Sigmoid colon (tissue), 6 donors: ENCODE measurements at regions not wholly inside any gene's neighbourhood (a gene's known extent, or its start where the extent isn't known, plus 50 kb on each side); places are given as distances from the start of the nearest gene placed in this dataset.

Experiments
- DNase-seq: peaks from one replicate; pipeline ENCODE4 v3.0.0-alpha.2; 2019
- H3K27ac ChIP-seq, 4 donors: fragments of 200-600 bp; sonication (generic); one replicate each; pipeline ENCODE4 v1.5.1; 2016 to 2019; ENCODE audit warnings: mild to moderate bottlenecking in 1 of 4
- H3K27me3 ChIP-seq, 3 donors: fragments of 200-600 bp; sonication (generic); one replicate each; pipeline ENCODE4 v1.5.1; 2019; ENCODE audit warnings: mild to moderate bottlenecking in 1 of 3
- H3K36me3 ChIP-seq, 4 donors: fragments of 200-600 bp; sonication (generic); one replicate each; pipeline ENCODE4 v1.5.1; 2016 to 2019
- H3K4me1 ChIP-seq, 4 donors: fragments of 200-600 bp; sonication (generic); one replicate each; pipeline ENCODE4 v1.5.1; 2017 to 2019
- H3K4me3 ChIP-seq, 4 donors: fragments of 200-600 bp; sonication (generic); one replicate each; pipeline ENCODE4 v1.5.1; 2017 to 2019; ENCODE audit warnings: mild to moderate bottlenecking in 2 of 4, moderate library complexity in 1 of 4
- H3K9me3 ChIP-seq, 4 donors: fragments of 200-600 bp in 3 of 4; sonication (generic) in 3 of 4; one replicate each; pipeline versions ENCODE4 v1.5.1 to v1.6.1; 2013 to 2019
- CTCF ChIP-seq, 4 experiments: fragments of 450-650 bp in 3 of 4; fragments of 200-600 bp in 1 of 4; IDR thresholded peaks; one replicate each; pipeline ENCODE4 v1.5.1; 2016 to 2019; ENCODE audit warnings: antibody characterized with exemption in 4 of 4, mild to moderate bottlenecking in 3 of 4, moderate library complexity in 2 of 4
- EP300 ChIP-seq, 4 donors: sonication (generic); formaldehyde crosslinking; IDR thresholded peaks; one replicate each; pipeline ENCODE4 v1.6.1; 2017; ENCODE audit warnings: antibody characterized with exemption in 4 of 4
- POLR2A ChIP-seq, 2 donors: fragments of 450-650 bp; IDR thresholded peaks; one replicate each; pipeline ENCODE4 v1.6.1; 2016; ENCODE audit warnings: antibody characterized with exemption in 2 of 2, mild to moderate bottlenecking in 2 of 2, moderate library complexity in 2 of 2
- POLR2AphosphoS5 ChIP-seq, 4 donors: sonication (generic); formaldehyde crosslinking; IDR thresholded peaks; one replicate each; pipeline ENCODE4 v1.6.1; 2017; ENCODE audit warnings: antibody characterized with exemption in 4 of 4
- WGBS, 2 donors: extraction: QIAGEN DNeasy Blood & Tissue Kit; methylation state at CpG; one replicate each; pipeline ENCODE4 v1.1.7; 2013; 5-methylcytosine and 5-hydroxymethylcytosine counted together
- intact Hi-C: fragments of 100-400 bp; cut with DNase I; formaldehyde crosslinking; loops from one replicate; pipeline ENCODE4 v1.15.1; 2023
- donor health status: healthy with polysubstance abuse.
- donor health status: healthy.

- intact Hi-C loops, result loop anchor here (5.0 kb wide), 3 partner anchors 87 to 293 kb away; partner anchors contain the start of genes CLTA, GNE and MELK
- 12 to 18% methylated on average over 11 of the region's 11 CpGs for WGBS, 2 donors
- no peak for DNase-seq
Observed at GRCh38 chr9:36485647-36486328, 85.7 kb upstream of the RNF38 start.

GRCh38 chr9:36484124-36484523, 84.1 kb upstream of the RNF38 start:
- Histone ChIP-seq H3K36me3 (no peaks in the 10 kb centered on the region), H3K27me3 (no peaks in the 10 kb centered on the region), H3K9me3 (no peaks in the 10 kb centered on the region), H3K4me1 (peaks cover 0 to 36% (median 29%) of the 10 kb centered on the region in 4 donors), H3K27ac (no peak overlapping the region), H3K4me3 (no peak overlapping the region)
- intact Hi-C loops, result no loop called here
- no peak for DNase-seq
- WGBS, 2 donors, result 93 to 94% methylated on average over 3 of the region's 3 CpGs
- TF ChIP-seq POLR2AphosphoS5 (IDR thresholded peaks at IDR 0.05) (no peak), POLR2A (IDR thresholded peaks at IDR 0.05) (no peak), EP300 (IDR thresholded peaks at IDR 0.05) (no peak), CTCF (IDR thresholded peaks at IDR 0.05) (no peak)

More at GRCh38 chr9:36485647-36486328, 85.7 kb upstream of the RNF38 start:
- peaks cover 0 to 34% (median 31%) of the 10 kb centered on the region in 4 donors for H3K4me1 ChIP-seq
- no peaks in the 10 kb centered on the region for H3K36me3 ChIP-seq
- H3K4me3 ChIP-seq, result peak overlapping the region; percentile 70 to 100 (median 92)
- H3K27me3 ChIP-seq, result no peaks in the 10 kb centered on the region
- TF ChIP-seq EP300 (IDR thresholded peaks at IDR 0.05), result no peak
- TF ChIP-seq CTCF (IDR thresholded peaks at IDR 0.05), result no peak
- TF ChIP-seq POLR2A (IDR thresholded peaks at IDR 0.05), result no peak
- TF ChIP-seq POLR2AphosphoS5 (IDR thresholded peaks at IDR 0.05), result no peak
- H3K27ac ChIP-seq, result peak overlapping the region; percentile 87 to 92 (median 91)
- H3K9me3 ChIP-seq, result no peaks in the 10 kb centered on the region

GRCh38 chr9:36479101-36479500, 79.0 kb upstream of the RNF38 start:
- intact Hi-C loops, result no loop called here
- no peak for DNase-seq
- H3K9me3 ChIP-seq, result no peaks in the 10 kb centered on the region
- H3K27me3 ChIP-seq, result no peaks in the 10 kb centered on the region
- no peak overlapping the region for H3K4me3 ChIP-seq
- no peaks in the 10 kb centered on the region for H3K36me3 ChIP-seq
- TF ChIP-seq EP300 (IDR thresholded peaks at IDR 0.05) (no peak), POLR2AphosphoS5 (IDR thresholded peaks at IDR 0.05) (no peak)
- peaks cover 0 to 15% (median under 1%) of the 10 kb centered on the region in 4 donors for H3K4me1 ChIP-seq
- WGBS, 2 donors, result 66 to 77% methylated on average over 4 of the region's 4 CpGs
- no peak overlapping the region for H3K27ac ChIP-seq

- Histone ChIP-seq H3K27ac (peak overlapping the region; percentile 62 to 77 (median 75)), H3K27me3 (no peaks in the 10 kb centered on the region), H3K4me3 (peak overlapping the region in 3 of 4 donors; percentile 31 to 38 (median 33)), H3K4me1 (peaks cover 0 to 22% (median 17%) of the 10 kb centered on the region in 4 donors), H3K36me3 (no peaks in the 10 kb centered on the region), H3K9me3 (no peaks in the 10 kb centered on the region)
- no peak for DNase-seq
- 51 to 75% methylated on average over 3 of the region's 3 CpGs for WGBS, 2 donors
- no peak for TF ChIP-seq EP300 (IDR thresholded peaks at IDR 0.05)
- no peak for TF ChIP-seq POLR2A (IDR thresholded peaks at IDR 0.05)
- no peak for TF ChIP-seq POLR2AphosphoS5 (IDR thresholded peaks at IDR 0.05)
- TF ChIP-seq CTCF (IDR thresholded peaks at IDR 0.05), result no peak
- intact Hi-C loops, result no loop called here
Observed at GRCh38 chr9:36471359-36471758, 71.3 kb upstream of the RNF38 start.

GRCh38 chr9:36470643-36471290, 70.7 kb upstream of the RNF38 start:
- WGBS, 2 donors, result 3 to 8% methylated on average over 7 of the region's 7 CpGs
- TF ChIP-seq POLR2AphosphoS5 (IDR thresholded peaks at IDR 0.05) (peak in 1 of 4 donors; percentile 17), POLR2A (IDR thresholded peaks at IDR 0.05) (no peak)
- intact Hi-C loops, result no loop called here
- DNase-seq, result peak; percentile 70
- peak overlapping the region; percentile 62 to 77 (median 75) for H3K27ac ChIP-seq
- H3K36me3 ChIP-seq, result no peaks in the 10 kb centered on the region
- no peaks in the 10 kb centered on the region for H3K27me3 ChIP-seq
- H3K9me3 ChIP-seq, result no peaks in the 10 kb centered on the region
- peaks cover 0 to 22% (median 17%) of the 10 kb centered on the region in 4 donors for H3K4me1 ChIP-seq
- peak overlapping the region; percentile 11 to 38 (median 32) for H3K4me3 ChIP-seq
